GM18907 (cell line): ENCODE measurements at regions not wholly inside any gene's neighbourhood (a gene's known extent, or its start where the extent isn't known, plus 50 kb on each side); places are given as distances from the start of the nearest gene placed in this dataset.
"Not testable (repeated sequence)": the region's sequence is repeated elsewhere in the genome, so short reads cannot be mapped to it uniquely, and the experiment has no call there.

Source experiments
- ATAC-seq: cut with Tn5 transposase; IDR thresholded peaks from one replicate; pipeline ENCODE4 v1.9.1; 2021; ENCODE audit warnings: mild to moderate bottlenecking, moderate library complexity; ENCODE audit not compliant: unreplicated experiment

- no peak for ATAC-seq
Measured at GRCh38 chr12:126212824-126213223, 1147.6 kb downstream of the AACS start.

- ATAC-seq, result no peak
Measured at GRCh38 chr12:126218697-126219096, 1153.5 kb downstream of the AACS start.

- no peak for ATAC-seq
Measured at GRCh38 chr12:126219139-126219538, 1153.9 kb downstream of the AACS start.

- ATAC-seq, result no peak
Measured at GRCh38 chr12:126219654-126220279, 1154.5 kb downstream of the AACS start.

GRCh38 chr12:126224032-126224431 lies 1158.8 kb downstream of the AACS start:
- ATAC-seq, result no peak

- no peak for ATAC-seq
Measured at GRCh38 chr12:126228936-126229335, 1163.7 kb downstream of the AACS start.

GRCh38 chr12:126232711-126233110 lies 1167.5 kb downstream of the AACS start:
- ATAC-seq, result no peak

GRCh38 chr12:126233625-126234024 lies 1168.4 kb downstream of the AACS start:
- no peak for ATAC-seq

GRCh38 chr12:126243814-126244440 lies 1178.7 kb downstream of the AACS start:
- ATAC-seq, result no peak

- no peak for ATAC-seq
Measured at GRCh38 chr12:126247936-126248335, 1182.7 kb downstream of the AACS start.

- no peak for ATAC-seq
Measured at GRCh38 chr12:126248871-126249403, 1183.7 kb downstream of the AACS start.

- ATAC-seq, result no peak
Measured at GRCh38 chr12:126258190-126258589, 1193.0 kb downstream of the AACS start.

- ATAC-seq, result no peak
Measured at GRCh38 chr12:126262829-126263228, 1197.6 kb downstream of the AACS start.

- ATAC-seq, result no peak
Measured at GRCh38 chr12:126268222-126268621, 1203.0 kb downstream of the AACS start.

- ATAC-seq, result no peak
Measured at GRCh38 chr12:126271159-126271558, 1205.9 kb downstream of the AACS start.

- ATAC-seq, result no peak
Measured at GRCh38 chr12:126282691-126283090, 1217.5 kb downstream of the AACS start.

GRCh38 chr12:126286203-126286602 lies 1221.0 kb downstream of the AACS start:
- ATAC-seq, result no peak

GRCh38 chr12:126290456-126290855 lies 1225.2 kb downstream of the AACS start:
- no peak for ATAC-seq

- ATAC-seq, result not testable (repeated sequence)
Measured at GRCh38 chr12:126291987-126292386, 1226.8 kb downstream of the AACS start.

GRCh38 chr12:126295652-126296051 lies 1230.4 kb downstream of the AACS start:
- ATAC-seq, result no peak

GRCh38 chr12:126309278-126309677 lies 1244.0 kb downstream of the AACS start:
- no peak for ATAC-seq

GRCh38 chr12:126312457-126312856 lies 1247.2 kb downstream of the AACS start:
- ATAC-seq, result no peak

GRCh38 chr12:126316411-126316810 lies 1251.2 kb downstream of the AACS start:
- ATAC-seq, result no peak
